GM23338 (cell line): ENCODE measurements at regions not wholly inside any gene's neighbourhood (a gene's known extent, or its start where the extent isn't known, plus 50 kb on each side); places are given as distances from the start of the nearest gene placed in this dataset.

Source experiments
- ATAC-seq: fragments of 200-7000 bp; cut with Tn5 transposase; 3 replicates; pipeline ENCODE4 v1.9.1; 2020
- DNase-seq: peaks from one replicate; pipeline ENCODE4 v3.0.0-alpha.2; 2015; ENCODE audit warnings: low spot score
- H2AFZ ChIP-seq: fragments of 200-600 bp; sonication (generic); 2 replicates; pipeline ENCODE4 v1.8.0; 2016; ENCODE audit warnings: antibody characterized with exemption, mild to moderate bottlenecking, moderate library complexity
- H3F3A ChIP-seq: fragments of 200-600 bp; sonication (generic); replicated peaks from 2 replicates; pipeline ENCODE4 v1.8.0; 2017; ENCODE audit warnings: antibody characterized with exemption, mixed run types, low read depth
- H3K27ac ChIP-seq: fragments of 200-600 bp; sonication (generic); 2 replicates; pipeline ENCODE4 v1.6.1; 2016; ENCODE audit warnings: low read depth
- H3K27me3 ChIP-seq: fragments of 200-600 bp; sonication (generic); 2 replicates; pipeline ENCODE4 v1.8.0; 2016; ENCODE audit warnings: mild to moderate bottlenecking, mixed run types, moderate library complexity; ENCODE audit not compliant: insufficient read depth
- H3K36me3 ChIP-seq: fragments of 200-600 bp; sonication (generic); 2 replicates; pipeline ENCODE4 v1.8.0; 2016; ENCODE audit warnings: mild to moderate bottlenecking; ENCODE audit not compliant: insufficient read depth
- H3K4me1 ChIP-seq: fragments of 200-600 bp; sonication (generic); 2 replicates; pipeline ENCODE4 v1.8.0; 2016; ENCODE audit warnings: mild to moderate bottlenecking, moderate library complexity; ENCODE audit not compliant: insufficient read depth
- H3K4me2 ChIP-seq: fragments of 200-600 bp; sonication (generic); 2 replicates; pipeline ENCODE4 v1.7.1; 2017; ENCODE audit warnings: mixed run types
- H3K4me3 ChIP-seq: fragments of 200-600 bp; sonication (generic); 2 replicates; pipeline ENCODE4 v1.6.1; 2016; ENCODE audit warnings: mixed run types
- H3K79me2 ChIP-seq: fragments of 200-600 bp; sonication (generic); replicated peaks from 2 replicates; pipeline ENCODE4 v1.8.0; 2017; ENCODE audit warnings: mild to moderate bottlenecking; ENCODE audit not compliant: insufficient read depth
- H3K9me2 ChIP-seq: fragments of 200-600 bp; sonication (generic); 2 replicates; pipeline ENCODE4 v1.8.0; 2017; ENCODE audit not compliant: insufficient read depth
- H4K20me1 ChIP-seq: fragments of 200-600 bp; sonication (generic); replicated peaks from 2 replicates; pipeline ENCODE4 v1.8.0; 2017; ENCODE audit warnings: mild to moderate bottlenecking; ENCODE audit not compliant: insufficient read depth
- H3K27ac Mint-ChIP-seq: 2 replicates; pipeline ENCODE4 v1.8.0; 2020; ENCODE audit warnings: inconsistent platforms, mild to moderate bottlenecking, moderate library complexity, mixed read lengths
- H3K27me3 Mint-ChIP-seq: 3 replicates; pipeline ENCODE4 v1.8.0; 2022; ENCODE audit warnings: low read depth, mild to moderate bottlenecking, moderate library complexity, mixed read lengths, inconsistent platforms; ENCODE audit not compliant: insufficient read depth, poor library complexity
- H3K36me3 Mint-ChIP-seq: 3 replicates; pipeline ENCODE4 v1.8.0; 2021; ENCODE audit warnings: low read depth, mild to moderate bottlenecking, inconsistent platforms, moderate library complexity, mixed read lengths
- H3K4me1 Mint-ChIP-seq: 3 replicates; pipeline ENCODE4 v1.8.0; 2020; ENCODE audit warnings: mild to moderate bottlenecking, inconsistent platforms, mixed read lengths
- H3K4me3 Mint-ChIP-seq: 3 replicates; pipeline ENCODE4 v1.8.0; 2021; ENCODE audit warnings: moderate library complexity, mild to moderate bottlenecking, inconsistent platforms, mixed read lengths
- H3K9me3 Mint-ChIP-seq: 3 replicates; pipeline ENCODE4 v1.8.0; 2020; ENCODE audit warnings: moderate library complexity, mild to moderate bottlenecking, inconsistent platforms, mixed read lengths
- NANOG ChIP-seq: IDR thresholded peaks from 2 replicates; pipeline ENCODE4 v1.6.1; 2016; ENCODE audit warnings: antibody characterized with exemption, borderline replicate concordance
- ZNF114 ChIP-seq: fragments of 250-450 bp; sonication (Bioruptor Pico); IDR thresholded peaks from 2 replicates; pipeline ENCODE4 v1.5.0; 2020; ENCODE audit warnings: mild to moderate bottlenecking, moderate library complexity
- ZNF462 ChIP-seq: fragments of 250-450 bp; sonication (Bioruptor Pico); IDR thresholded peaks from 2 replicates; pipeline ENCODE4 v1.5.0; 2020; ENCODE audit warnings: mild to moderate bottlenecking, moderate library complexity

DNA sequence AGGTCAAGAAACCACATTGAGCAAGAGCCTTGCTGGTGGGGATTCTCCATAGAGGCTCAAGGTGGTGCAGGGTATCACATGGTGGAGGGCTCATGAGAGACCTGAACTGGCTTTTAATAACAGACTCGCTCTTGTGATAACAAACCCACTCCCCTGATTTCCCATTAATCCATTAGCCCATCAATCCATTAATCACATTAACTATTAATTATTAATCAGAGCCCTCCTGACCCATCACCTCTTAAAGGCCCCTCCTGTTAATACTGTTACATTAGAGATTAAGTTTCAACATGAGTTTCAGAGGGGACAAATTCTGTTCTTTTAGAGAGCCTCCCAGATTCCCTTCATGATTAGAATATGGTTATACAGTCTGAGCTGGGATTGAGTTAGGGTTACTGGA, 61.8 kb downstream of the IER5 start:
- H3K27ac Mint-ChIP-seq, result no peak overlapping the region
- Histone ChIP-seq H4K20me1 (no peaks in the 10 kb centered on the region), H3K27ac (no peak overlapping the region), H3K4me3 (no peak overlapping the region), H2AFZ (no peak overlapping the region), H3K36me3 (no peaks in the 10 kb centered on the region), H3K4me2 (no peak overlapping the region), H3K79me2 (no peaks in the 10 kb centered on the region), H3K4me1 (peaks cover 8% of the 10 kb centered on the region), H3K9me2 (no peaks in the 10 kb centered on the region), H3K27me3 (no peaks in the 10 kb centered on the region), H3F3A (no peaks in the 10 kb centered on the region)
- peaks cover 16% of the 10 kb centered on the region for H3K4me1 Mint-ChIP-seq
- no peak for ATAC-seq
- no peak for TF ChIP-seq ZNF114 (CRISPR knock-in tag)
- TF ChIP-seq NANOG, result no peak
- no peak for TF ChIP-seq ZNF462 (CRISPR knock-in tag)
- peaks cover 7% of the 10 kb centered on the region; the same call in 2 of the 3 replicates for H3K9me3 Mint-ChIP-seq
- no peak overlapping the region for H3K4me3 Mint-ChIP-seq
- DNase-seq, result no peak
- H3K27me3 Mint-ChIP-seq, result peaks cover 2% of the 10 kb centered on the region
- no peaks in the 10 kb centered on the region for H3K36me3 Mint-ChIP-seq

GRCh38 chr1:181150842-181151241, 62.3 kb downstream of the IER5 start:
- DNase-seq (no peak), ATAC-seq (no peak)
- Histone ChIP-seq H3K27ac (no peak overlapping the region), H3K36me3 (no peaks in the 10 kb centered on the region), H3K4me2 (no peak overlapping the region), H3F3A (no peaks in the 10 kb centered on the region), H3K4me3 (no peak overlapping the region), H3K27me3 (no peaks in the 10 kb centered on the region), H3K79me2 (no peaks in the 10 kb centered on the region), H4K20me1 (no peaks in the 10 kb centered on the region), H3K9me2 (no peaks in the 10 kb centered on the region), H3K4me1 (peaks cover 8% of the 10 kb centered on the region), H2AFZ (no peak overlapping the region)
- Mint-ChIP-seq H3K36me3 (no peaks in the 10 kb centered on the region), H3K9me3 (peaks cover 11% of the 10 kb centered on the region; the same call in 2 of the 3 replicates), H3K4me1 (peaks cover 16% of the 10 kb centered on the region), H3K4me3 (no peak overlapping the region), H3K27me3 (peaks cover 2% of the 10 kb centered on the region), H3K27ac (no peak overlapping the region)
- TF ChIP-seq NANOG, result no peak
